CD4-positive, alpha-beta T cell treated with Interleukin-21 for 1 hour (primary cell): ENCODE measurements at regions not wholly inside any gene's neighbourhood (a gene's known extent, or its start where the extent isn't known, plus 50 kb on each side); places are given as distances from the start of the nearest gene placed in this dataset.
A peak's percentile ranks its signal among the peaks of the same experiment; 100 is the strongest.

Source experiments
- DNase-seq: peaks from one replicate; pipeline ENCODE4 v3.0.0-alpha.2; 2020

DNA sequence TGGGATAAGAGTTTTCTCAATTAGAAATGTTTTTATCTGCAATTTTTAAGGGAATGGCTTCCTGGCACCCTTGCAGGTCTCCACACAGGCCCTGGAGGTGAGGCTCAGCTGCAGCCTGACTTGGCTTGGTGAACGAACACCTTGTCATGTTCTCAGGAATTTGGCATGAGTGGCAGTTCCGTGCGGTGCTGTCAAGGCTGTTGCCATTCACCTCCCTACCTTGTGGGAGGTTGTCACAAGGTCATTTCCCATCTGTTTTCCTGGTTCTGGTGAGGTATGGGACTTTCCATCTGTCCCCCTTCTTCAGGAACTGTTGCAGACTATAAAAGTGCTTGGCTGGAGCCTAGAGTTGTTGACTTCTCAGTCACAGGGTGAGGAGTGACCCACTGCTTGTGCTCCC is 82.9 kb downstream of the ELOVL4 start:
- DNase-seq, result no peak

DNA sequence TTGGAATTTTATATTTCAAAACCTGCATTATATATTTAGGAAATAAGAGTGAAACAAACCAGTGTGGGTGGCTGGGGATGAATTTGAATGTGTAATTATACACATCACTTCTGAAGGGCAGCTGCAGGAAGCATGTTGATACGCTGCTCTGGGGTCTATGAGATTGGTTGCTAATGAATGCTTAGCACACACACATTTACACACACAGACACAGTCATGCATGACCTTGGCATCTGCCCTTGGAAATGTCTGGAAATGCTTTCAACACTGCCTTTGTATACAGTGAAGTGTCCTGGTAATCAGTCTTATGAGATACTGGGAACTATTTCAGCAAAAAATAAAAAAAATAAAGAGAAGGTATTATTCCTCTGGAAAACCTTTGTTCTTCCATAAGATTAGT is 83.4 kb downstream of the ELOVL4 start:
- no peak for DNase-seq

DNA sequence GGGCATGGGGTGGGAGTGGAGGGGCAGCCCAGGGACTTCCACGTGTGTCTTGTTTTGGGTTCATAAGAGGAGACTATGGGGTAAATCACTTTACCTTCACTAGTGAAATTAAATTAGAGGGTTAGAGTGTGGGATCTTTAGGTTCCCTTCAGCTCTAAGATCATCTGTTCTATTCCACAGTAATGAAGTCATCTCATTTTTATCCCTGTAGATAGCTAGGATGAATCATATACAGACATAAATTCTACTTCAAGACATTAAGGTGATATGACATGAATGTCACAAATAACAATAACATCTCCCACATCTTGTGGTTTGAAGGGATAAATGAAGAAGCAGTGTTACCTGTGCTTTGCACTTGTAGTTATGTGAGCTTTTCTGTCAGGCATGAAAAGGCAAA is 83.8 kb downstream of the ELOVL4 start:
- DNase-seq, result no peak

DNA sequence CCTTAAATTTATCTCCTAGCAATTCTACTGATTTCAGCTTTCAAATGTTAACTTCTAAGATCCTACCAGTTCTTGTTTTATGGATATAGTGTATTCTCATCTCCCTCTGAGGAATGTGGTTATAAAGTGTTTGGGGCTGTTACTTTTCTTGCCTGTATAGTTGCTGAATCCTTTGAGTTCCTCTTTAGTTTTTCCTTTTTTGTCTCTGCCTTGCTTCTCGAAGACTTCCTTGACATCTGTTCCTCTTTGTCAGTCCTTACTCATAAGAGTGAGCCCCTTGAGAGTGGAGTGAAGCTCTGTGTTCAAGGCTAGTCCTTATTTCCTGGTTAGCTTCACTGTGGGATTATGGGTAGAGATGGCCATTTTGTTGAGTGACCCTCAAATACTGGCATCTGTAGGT is 84.6 kb downstream of the ELOVL4 start:
- no peak for DNase-seq

DNA sequence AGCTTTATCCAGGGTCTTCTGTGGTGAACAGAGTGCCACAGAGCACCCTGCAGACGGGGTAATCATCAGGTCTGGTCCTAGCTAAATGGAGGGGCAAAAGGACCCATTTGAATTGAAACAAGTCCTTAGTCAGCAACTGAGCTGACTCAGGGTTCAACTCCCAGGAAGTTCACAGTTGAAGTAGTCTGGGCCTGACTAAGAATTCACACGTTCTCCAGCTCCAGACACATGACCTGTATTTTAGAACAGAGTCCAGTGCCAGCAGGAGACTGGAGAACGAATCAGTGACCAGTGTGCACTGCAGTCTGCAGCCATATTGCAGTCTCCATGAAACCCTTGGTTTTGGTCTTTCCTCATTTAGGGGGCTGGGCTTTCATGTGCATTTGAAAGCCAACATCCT is 85.2 kb downstream of the ELOVL4 start:
- DNase-seq, result no peak

DNA sequence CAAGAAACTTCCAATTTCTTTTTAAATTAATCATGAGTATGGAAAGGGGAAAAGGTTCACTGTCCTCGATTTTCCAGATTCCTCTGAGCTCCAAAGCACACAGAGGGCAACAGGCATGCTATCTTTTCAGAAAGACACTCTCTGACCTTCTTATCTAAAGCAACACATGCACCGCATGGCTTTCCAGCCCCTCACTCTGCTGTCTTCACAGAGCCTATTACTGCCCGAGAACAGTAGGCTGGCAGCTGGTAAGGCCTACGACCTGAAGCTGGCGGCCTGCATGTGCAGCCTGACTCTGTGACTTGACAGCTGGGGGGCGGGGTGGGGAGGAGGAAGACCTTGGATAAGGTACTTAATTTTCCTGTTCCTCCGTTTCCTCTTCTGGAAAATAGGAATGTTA is 86.3 kb downstream of the ELOVL4 start:
- no peak for DNase-seq

DNA sequence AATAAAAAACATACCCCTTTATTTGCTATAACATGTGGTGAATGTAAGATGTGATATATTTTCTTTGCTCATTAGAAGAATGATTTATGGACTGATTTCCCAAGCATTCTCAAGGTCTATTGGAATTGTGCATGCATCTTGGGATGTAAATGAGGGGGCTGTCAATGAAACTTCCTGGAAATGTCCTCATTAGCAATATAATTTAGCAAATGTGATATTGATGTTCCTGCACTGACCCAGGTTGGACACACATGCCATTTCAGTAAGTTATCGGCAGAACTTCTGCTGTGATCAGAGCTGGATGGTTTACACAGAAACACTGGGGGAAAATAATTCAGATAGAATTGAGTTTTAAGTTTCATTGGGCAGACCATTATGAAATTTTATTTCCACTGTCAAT is 99.9 kb downstream of the ELOVL4 start:
- DNase-seq, result no peak

DNA sequence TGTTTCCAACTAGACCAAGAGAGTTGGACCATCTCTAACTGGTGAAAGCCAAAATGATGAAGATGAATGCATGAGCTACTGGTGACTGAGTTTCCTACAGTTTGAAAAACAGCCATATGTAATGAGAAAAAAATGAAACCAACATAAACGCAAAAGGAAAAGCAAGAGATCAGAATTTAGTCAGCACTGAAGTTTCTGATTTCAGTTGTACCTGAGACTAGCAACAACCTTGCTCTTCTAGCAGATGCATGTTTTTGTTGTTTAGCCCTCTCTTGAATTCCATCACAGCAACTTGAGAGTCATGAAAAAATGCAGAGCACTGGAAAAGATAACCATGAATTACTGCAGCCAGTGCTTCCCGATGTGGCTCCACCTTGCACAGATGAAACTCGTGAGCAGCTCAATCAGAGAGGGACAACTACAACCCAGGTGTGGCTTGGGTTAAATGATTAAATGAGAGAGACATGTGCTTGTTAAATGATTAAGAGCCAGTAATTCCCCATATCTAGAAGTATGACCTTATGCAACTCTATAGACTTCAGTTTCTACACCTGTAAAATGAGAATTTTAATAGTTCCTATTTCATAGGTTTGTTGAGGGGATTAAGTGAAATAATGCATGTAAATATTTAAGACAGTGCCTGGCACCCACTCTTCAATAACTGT is 104.8 kb downstream of the ELOVL4 start:
- no peak for DNase-seq

DNA sequence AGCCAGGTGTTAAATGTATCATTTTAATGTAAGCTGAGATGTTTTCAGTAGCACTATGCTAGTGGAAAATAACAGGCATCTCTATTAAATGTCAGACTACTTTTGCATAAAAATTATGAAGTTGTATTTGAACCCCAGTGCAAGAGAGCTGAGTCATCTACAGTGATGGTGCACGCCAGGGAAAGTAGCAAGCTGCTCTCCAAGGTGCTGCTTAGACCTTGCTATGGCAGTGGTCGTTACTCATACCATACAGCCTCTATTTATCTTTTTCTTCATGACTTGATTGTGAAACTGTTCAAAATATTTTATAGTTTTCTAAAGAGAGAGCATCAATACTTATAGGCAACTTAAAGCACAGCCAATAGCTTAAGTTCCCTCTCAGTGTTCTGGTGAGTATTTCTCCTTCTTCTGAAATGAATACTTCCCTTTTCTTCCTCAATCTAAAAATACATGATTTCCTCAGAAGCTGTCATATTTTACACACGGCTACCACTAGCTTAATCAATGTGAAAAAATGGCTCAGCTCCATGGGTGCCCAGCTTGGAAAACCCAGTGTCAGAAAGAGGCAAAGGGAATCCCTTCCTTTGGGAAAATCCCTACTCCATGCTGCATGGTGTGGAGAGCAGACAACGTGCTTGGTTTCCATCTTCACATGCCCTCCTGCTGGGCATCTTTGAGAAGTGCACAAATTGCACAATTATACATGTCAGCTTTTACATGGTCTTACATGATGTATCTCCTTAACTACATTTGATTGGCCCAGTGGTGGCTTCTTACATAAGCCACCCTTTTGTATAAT is 105.6 kb downstream of the ELOVL4 start:
- DNase-seq, result no peak

DNA sequence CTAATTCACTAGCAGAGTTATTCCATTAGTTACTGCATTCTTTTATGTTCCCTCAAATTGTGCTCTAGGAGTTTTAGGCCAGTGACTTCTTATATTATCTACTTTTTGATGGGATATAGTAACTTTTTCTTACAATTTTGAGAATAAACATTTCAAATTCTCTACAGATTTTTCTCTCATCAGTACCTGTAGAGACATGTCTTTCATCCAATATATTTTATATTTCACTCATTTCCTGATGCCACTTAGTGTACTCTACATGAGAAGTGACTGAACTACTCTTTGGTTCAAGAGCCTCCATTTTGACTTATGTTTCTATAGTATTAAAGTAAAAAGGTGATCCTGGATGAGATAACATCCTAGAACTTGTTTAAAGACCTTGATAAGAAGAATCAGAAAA is 108.5 kb downstream of the ELOVL4 start:
- DNase-seq, result no peak

DNA sequence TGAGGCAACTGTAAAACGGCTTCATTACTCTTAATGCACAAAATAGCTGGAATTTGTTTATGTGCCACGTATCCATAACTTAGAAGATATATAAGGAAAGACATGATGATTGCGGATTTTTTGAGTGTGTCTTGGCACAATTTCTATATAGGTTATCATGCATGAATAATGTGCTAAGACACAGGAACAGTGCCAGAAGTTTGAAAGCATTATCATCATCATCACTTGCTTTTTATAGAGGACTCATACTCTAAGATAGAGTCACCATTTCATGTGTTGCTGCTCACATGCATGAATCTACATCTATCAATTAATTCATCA is 113.4 kb downstream of the ELOVL4 start:
- no peak for DNase-seq

DNA sequence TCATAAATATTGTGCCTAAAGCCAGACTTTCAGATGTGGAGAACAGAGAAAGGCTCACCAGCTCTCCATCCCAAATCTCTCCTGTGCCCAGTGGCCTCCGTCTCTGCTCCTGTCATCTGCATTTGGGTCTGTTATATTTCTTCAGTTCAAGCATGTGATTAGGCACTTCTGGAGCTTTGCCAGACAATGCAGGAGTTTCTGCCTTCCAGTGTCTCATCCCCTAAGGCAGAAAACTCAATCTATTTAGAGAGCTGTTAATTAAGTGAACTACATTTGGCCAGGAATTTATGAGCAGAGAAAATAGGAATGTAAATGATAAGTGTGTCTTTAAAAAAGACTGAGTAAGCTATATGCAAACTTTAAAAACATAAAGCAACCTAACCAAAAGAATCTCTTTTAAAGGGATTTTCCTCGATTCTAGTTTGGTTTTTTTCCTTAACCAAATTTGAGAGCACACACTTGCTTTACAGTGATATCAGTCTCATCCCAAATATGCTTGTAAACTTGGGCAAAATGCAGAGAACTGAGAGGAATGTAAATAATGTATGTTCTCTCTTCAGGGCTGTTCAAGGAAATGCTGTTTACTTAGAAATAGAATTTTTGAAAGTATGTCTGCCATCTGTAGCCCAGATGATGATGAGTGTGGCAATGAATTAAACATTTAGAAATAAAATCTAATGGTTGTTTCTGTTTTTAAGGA is 113.9 kb downstream of the ELOVL4 start:
- no peak for DNase-seq

DNA sequence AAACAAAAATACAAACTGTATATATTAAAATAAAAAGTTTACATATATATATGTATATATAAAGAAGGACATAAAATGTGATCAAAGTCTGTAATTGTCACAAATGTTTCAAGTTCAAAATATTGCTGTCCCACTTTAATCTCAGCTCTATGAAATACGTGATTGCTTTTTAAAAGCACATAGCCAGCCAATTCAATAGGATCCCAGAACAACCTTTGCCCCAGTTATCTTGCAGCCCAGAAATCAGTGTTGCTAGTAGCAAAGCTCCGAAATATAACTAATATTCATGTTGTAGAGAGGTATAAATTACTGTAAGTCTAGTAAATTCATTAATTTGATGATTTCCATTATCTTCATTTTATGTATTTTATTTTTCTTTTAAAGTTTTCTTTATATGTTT is 114.6 kb downstream of the ELOVL4 start:
- no peak for DNase-seq

DNA sequence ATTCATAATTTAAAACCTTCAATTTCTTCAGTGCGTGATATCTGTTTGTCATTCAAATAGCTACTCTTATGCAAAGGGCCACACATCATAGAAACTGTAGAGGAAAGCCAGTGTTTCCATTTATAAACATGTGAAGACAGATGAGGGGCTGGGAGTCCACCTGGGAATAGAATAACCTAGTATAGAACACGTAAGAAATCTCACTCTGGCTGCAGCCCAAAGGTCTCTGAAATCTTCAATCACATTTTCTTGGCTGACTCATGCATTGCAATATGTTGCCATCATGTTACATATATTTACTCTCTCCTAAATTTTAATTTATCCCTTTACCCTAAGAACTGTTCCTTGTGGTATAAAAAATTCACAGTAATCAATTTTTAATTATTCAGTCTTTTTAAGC is 123.2 kb downstream of the ELOVL4 start:
- DNase-seq, result no peak

DNA sequence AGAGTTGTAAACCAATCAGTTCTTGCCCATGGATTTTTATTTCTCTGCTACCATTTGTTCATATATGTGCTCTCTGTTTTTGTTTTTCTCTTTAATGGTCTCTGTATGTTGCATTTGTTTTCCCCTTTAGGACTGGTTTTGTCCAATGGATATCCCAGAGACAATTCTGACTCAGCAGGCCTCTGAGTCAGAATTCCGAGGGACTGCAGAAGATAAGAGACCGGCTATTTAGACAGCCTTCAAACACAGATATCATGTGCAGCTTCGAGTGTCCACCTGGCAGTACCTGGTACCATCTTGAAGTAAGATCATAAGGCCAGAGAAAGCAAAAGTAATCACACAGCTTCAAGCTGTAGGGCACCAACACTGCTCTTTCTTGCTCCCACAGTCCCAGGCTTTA is 125.5 kb downstream of the ELOVL4 start:
- no peak for DNase-seq

DNA sequence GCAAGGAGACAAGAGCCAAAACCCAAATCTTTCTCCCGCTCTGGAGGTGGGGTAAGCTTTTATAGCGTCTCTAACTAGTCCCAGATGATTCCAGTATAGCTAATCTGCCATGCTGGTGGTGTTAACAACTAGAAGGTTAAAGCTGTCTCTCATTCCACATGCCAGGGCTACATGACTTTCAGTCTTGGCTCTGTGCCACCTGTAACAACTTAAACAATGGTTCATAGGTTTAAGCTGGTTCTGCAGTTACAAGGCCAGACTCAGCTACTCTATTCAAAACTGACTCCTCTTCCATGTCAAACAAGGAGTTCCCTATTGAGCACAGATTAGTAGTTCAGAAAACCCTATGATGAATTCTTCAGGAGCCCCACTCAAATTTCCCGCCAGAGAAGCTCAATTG is 128.9 kb downstream of the ELOVL4 start:
- no peak for DNase-seq

DNA sequence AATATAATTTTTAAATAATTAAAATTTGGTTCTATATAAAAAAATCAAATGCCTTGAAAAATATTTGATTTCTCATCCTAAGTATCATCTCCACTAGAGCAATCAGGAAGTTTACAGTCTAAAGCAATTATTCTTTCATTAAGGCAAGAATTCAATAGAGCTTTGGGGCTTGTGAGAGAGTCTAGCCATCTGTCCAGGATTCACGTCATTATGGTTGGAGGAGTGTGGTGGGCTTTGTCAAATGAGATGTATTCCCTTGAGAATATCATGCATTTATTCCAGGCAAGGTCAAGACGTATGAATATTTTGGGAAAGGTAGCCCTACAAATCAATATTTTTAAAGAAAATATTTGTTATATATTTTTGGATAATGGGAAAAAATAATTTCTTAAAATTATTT is 132.4 kb downstream of the ELOVL4 start:
- DNase-seq, result no peak

DNA sequence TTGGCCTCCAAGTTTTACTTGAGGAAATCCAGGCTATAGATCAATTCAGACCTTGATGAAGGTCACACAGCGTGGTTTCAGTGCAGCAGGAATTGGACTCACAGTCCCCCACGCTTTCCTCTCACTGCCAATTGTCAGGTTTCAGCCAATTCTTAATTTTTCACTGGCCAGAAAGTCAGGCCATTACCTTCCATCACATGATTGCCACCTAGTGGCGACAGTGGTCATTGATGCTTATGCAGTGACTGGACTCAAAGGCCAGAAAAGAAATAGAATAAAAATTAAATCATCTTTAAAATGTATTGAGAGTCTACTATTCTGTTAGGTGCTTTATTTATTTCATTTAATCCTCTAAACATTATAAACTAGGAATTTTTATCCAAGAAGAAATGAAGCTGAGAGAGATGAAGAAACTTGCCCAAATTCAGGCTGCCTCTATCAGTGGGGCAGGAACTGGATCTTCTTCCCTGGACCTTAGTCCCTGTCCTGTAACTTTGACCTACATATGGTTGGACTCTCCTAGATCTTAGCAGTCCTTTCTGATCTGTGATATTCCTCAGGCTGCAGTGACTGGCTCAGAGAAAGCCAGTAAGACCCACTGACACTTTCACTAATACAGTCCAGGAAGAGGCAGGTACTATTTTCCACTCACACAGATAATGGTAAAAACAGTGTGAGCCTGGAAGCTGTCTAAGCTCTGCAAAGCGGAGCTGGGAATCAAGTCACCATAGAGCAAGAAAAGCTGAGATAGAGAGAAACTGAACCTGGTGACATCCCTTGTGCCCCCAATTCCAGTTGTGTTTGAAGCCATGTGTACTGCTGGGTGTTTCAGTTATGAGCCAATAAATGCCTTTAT is 133.3 kb downstream of the ELOVL4 start:
- peak; percentile 54 for DNase-seq

DNA sequence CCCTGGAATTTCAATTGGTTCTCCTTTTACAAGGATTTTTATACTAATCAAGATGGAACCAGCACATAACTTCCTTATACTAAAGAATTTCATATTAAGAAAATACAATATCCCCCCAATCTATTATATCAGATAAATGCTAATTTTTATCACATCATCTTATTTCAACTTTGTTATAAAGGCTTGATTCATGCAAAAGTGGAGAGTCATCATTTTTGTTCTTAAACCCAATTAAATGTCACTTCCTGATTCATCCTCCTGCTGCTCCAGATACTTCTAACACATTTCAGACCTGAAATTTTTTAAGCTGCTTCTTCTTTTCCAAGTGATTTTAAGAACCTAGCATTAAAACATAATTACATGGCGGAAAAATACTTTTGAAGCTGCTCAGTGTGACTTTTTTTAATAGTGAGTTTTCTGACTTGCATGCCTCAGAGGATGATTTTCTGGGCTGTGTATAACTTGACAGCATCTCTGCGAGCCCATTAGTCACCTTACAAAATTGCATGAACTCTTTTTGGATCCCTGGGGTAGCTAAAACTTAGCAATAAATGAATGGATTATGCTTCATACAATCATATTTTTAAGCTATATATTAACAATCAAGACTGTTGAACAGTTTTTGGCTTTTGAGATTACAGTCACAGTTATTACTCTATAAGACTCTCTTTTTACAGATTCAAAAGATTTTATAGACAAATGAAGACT is 134.1 kb downstream of the ELOVL4 start:
- no peak for DNase-seq

DNA sequence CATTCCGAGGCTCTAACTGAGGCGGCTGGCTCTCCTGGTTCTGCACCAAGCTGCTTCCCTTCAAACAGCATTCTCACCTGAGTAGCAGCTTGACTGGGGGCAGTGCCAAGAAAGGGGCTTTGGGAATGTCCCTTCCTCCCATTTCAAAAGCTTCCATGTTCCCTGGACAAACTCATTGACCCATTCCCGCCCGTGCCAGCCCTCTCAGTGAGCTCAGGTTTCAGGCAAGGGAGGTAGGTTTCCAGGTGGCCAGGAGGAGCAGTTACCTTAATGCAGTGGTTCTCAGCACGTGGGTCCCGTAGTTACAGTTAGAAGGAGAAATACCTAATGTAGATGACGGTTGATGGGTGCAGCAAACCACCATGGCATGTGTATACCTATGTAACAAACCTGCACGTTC is 135.2 kb downstream of the ELOVL4 start:
- DNase-seq, result no peak

DNA sequence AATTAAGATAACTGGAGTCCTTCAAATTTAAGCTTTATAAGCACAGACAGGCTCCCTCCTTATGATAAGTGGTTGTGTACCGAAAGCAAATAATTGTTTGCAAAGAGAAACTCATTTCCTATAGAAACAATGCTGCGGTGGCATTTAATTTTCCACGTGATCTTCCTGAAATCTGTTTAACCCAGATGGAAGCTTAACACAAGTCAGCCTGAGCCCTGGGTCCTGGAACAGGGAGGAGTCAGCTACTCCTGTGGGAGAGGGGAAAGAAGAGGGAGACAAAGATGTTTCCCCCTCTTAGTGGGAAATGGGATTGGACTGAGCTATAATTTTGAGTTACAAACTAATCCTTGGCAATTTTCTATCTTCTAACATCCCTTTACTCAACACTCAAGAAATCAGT is 136.5 kb downstream of the ELOVL4 start:
- no peak for DNase-seq

DNA sequence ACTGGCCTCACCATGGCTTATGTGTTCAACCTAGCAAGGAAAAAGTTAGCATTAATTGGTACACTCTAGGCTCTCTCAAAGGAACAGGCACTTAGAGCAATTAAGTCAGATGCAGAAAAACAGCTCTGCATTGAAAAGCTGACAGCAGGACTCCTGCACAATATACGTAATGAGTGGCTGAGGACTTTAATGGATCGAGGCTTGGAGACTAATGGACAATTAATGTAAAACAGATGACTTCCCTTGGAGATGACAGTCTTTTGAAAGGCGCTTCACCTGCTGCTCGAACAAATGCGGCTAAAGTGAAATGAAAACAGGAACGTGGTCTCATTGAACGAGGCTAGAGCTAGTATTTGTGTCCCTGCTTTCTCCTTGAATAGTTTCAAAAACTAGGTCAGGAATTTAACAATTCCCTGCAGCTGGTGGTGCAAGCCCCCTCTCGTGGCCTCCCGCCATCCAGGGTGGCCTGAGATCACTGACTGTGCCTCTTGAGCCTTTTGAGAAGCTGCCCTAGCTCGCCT is 137.1 kb downstream of the ELOVL4 start:
- DNase-seq, result no peak

DNA sequence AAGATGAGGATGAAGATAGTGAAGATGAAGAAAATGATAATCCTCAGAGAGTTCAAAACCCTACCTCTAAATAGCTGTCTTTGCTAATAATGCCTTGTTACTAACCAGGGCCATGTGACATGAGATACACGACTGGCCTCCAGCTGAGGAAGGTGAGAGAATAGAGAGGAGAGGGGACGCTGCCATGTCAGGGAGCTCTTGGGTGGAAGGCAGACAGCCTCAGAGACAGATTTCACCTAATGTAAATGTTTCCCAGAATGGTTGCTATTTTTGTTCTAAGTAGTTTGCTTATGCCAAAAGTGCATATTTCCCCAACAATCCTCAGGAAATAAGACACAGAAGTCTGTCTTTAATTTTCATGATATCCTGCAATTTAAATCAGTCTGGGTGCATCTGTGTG is 138.4 kb downstream of the ELOVL4 start:
- DNase-seq, result no peak
